ENCODE measurements at regions not wholly inside any gene's neighbourhood (a gene's known extent, or its start where the extent isn't known, plus 50 kb on each side); places are given as distances from the start of the nearest gene placed in this dataset.
A peak's percentile ranks its signal among the peaks of the same experiment; 100 is the strongest.

DNA sequence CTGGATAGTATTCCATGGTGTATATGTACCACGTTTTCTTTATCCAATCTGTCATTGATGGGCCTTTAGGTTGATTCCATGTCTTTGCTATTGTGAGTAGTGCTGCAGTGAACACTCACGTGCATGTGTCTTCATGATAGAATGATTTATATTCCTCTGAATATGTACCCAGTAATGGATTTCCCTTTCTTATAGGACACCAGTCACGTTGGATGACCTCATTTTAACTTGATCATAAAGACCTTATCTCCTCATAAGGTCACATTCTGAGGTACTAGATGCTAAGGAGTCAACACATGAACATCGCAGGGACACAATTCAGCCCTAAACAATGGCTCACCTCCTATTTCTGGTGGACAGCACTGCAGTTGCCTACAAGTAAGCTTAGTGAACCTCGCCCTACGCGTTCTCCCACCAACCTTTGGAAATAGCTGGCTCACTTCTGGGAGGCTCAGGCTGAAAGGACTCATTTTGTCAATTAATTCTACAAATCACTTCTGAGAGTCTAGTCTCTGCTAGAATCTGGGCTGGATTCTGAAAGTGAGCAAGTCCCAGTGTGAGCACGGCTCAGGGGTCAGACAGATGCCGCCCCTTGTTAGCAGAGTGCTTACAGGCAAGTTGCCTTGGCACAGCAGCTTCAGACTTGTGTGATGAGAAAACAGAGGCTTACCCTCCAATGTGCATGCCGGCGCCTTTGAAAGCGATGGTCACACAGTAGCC is 183.8 kb upstream of the GSC start:
- DNase-seq (ENCODE audit: low spot score): no peak

GRCh38 chr14:94952097-94952496 is 182.2 kb upstream of the GSC start:
- DNase-seq (ENCODE audit: low spot score): no peak

DNA sequence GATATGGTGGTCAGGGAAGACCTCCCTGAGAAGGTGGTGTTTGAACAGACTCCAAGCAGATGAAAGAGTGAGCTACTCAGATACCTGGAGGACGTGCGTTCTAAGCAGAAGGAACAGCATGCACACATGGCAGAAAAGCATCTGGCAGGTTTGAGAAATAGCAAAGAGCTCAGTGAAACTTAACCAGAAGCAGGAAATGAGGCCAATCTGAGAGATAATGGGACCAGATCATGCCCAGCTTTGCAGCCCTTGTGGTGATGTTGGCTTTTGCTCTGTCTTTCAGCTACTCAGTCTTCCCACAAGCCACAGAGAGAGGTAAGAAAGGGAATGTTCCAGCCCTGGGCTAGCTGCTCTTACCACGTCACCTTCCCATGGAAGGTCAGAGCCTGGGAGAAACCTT is 176.3 kb upstream of the GSC start:
- no peak for DNase-seq (ENCODE audit: low spot score)

- no peak for DNase-seq (ENCODE audit: low spot score)
These were observed 175.7 kb upstream of the GSC start for GRCh38 chr14:94945615-94946014.

- no peak for DNase-seq (ENCODE audit: low spot score)
These were observed 174.8 kb upstream of the GSC start for GRCh38 chr14:94944636-94945258.

DNA sequence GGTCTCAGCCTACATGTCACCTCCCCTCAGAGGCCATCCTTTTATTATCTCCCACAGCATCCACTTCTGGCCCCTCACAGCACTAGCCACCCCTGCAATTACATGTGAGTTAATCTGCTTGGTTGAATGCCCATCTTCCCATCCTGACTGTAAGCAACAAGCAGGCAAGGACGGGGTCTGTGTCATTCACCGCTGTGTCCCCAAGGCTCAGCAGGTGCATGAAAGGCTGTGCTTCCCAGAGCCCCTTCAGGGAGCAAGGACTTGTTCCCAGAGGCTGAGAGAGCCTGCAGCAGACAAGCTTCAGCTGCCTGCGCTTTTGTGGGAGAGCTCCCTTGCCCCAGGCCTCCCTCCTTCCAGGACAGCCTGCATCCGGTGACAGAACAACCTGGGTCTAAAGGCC is 172.7 kb upstream of the GSC start:
- no peak for DNase-seq (ENCODE audit: low spot score)

- DNase-seq (ENCODE audit: low spot score): no peak
These were observed 171.4 kb upstream of the GSC start for GRCh38 chr14:94941311-94941710.

GRCh38 chr14:94940263-94940993 is 170.5 kb upstream of the GSC start:
- DNase-seq (ENCODE audit: low spot score): no peak

DNA sequence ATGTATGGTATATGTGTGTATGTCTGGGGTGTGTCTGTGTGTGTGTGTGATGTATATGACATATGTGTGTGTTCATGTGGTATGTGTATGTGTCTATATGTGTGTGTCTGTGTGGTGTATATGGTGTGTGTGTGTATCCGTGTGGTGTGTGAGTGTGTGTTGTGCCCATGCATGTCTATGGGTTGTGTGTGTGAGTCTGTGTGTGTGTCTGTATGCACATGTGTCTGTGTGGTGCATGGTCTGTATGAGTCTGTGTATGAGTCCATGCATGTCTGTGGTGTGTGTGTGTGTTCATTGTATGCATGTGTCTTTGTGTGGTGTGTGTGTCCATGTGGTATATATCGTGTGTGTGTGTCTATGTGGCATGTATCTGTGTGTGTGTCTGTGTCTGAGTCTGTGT is 168.1 kb upstream of the GSC start:
- DNase-seq (ENCODE audit: low spot score): no peak

DNA sequence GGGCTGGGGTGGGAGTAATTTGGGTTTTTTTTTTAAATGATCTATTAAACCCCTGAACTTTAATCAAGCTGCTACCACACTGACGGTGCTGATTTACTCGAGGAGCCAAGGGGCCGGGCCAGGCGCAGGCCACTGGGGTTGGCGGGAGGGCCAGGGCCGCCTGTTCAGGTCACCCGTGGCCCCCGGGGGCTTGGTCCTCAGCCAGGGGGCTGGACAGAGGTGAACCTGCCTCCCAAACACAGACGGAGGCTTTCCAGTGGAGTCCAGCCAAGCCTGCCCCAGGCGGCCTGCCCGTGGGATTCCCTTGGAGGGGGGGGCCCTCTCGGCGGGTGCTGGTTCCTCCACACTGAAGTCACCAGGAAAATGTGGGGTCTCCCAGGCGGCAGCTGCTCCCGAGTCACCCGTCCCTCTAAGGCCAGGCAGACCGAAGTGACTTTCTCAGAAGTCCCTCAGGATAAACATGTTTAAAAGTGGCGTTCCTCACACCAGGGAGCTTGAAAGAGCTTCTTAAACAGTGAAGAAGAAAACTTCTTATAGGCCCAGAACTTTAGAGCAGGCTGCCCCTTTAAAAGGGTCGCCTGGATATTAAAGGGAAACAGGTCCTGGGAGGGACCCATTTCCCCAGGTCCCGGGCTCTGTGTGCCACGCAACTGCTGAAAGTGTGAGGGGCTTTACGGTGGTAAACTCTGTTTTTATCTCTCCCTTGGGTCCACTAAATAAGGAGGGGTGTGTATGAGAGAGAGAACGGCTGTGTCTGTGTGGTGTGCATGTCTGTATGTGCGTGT is 167.2 kb upstream of the GSC start:
- DNase-seq (ENCODE audit: low spot score): no peak

GRCh38 chr14:94936401-94936892 is 166.5 kb upstream of the GSC start:
- peak; percentile 94 for DNase-seq (ENCODE audit: low spot score)

GRCh38 chr14:94935706-94936300 is 165.9 kb upstream of the GSC start:
- peak; percentile 64 for DNase-seq (ENCODE audit: low spot score)

DNA sequence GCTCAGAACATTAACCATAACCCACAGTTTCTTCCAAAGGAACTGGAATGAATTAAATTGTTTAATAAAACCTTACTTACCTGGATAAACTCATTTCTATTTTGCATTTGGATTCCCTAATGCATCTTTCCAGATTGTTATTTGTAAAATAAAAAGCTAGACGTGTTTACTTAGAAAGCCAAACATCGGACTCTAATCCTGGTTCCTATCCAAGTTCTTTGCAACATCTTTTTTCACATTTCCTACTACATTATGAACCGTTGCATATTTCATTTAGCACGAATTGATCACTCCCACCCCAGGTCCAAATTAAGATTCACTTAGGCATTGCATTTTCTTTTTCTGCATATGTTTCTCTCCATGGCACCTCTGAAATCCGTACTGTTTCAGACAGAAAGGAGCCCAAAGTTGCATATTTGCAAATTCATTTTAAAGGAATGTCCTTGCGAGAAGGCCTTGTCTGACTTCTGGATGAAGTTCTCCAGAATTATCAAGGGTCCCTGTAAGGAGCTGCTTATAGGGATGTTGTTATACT is 164.4 kb upstream of the GSC start:
- DNase-seq (ENCODE audit: low spot score): no peak

DNA sequence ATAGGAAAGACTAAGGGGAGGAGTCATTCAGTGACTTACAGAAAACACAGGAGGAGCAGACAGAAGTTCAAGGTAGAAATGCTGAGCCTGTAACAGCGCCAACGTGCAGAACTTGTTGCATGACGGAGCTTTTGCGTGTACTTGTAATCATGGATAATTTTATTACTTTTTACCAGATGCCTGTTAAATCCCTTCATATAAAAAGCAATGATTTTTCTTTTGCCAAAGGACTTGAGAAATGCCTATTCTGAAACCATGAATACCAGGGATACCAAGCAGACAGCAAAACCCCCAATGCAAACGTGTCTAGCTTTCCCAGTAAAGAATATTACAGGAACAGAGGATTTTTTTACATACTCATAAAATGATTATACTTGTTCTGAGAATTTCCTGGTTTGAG is 163.6 kb upstream of the GSC start:
- DNase-seq (ENCODE audit: low spot score): no peak

- DNase-seq (ENCODE audit: low spot score): no peak
These were observed 162.7 kb upstream of the GSC start for GRCh38 chr14:94932589-94932988.

- DNase-seq (ENCODE audit: low spot score): no peak
These were observed 160.8 kb upstream of the GSC start for GRCh38 chr14:94930690-94931089.

DNA sequence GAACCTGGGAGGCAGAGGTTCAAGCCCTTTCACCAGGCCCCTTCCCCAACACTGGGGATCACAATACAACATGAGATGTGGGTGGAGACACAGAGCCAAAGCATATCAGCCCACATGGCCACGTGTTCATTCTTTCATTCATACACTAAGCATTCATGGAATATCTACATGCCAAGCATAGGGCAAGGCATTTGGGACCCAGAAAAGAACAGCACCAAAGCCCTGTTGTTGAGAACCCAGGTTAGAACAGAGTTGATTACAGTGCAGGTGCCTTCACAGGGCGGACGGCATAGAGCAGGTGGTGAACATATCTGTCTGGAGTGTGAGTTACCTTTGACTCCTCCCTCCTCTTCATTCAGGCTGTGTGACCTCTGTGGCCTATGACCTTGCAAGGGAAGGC is 159.4 kb upstream of the GSC start:
- DNase-seq (ENCODE audit: low spot score): no peak

GRCh38 chr14:94926176-94926575 is 156.3 kb upstream of the GSC start:
- DNase-seq (ENCODE audit: low spot score): no peak

- no peak for DNase-seq (ENCODE audit: low spot score)
These were observed 155.7 kb upstream of the GSC start for GRCh38 chr14:94925416-94926173.

GRCh38 chr14:94924189-94924588 is 154.3 kb upstream of the GSC start:
- no peak for DNase-seq (ENCODE audit: low spot score)

- DNase-seq (ENCODE audit: low spot score): no peak
These were observed 153.9 kb upstream of the GSC start for GRCh38 chr14:94923786-94924185.
